Peyer's patch (tissue), 4 donors: ENCODE measurements at regions not wholly inside any gene's neighbourhood (a gene's known extent, or its start where the extent isn't known, plus 50 kb on each side); places are given as distances from the start of the nearest gene placed in this dataset.

ENCODE experiments used
- DNase-seq, 3 donors: peaks; one replicate each; pipeline ENCODE4 v3.0.0-alpha.2; 2017 to 2019
- H3K27ac ChIP-seq, 4 donors: fragments of 200-600 bp; sonication (generic); one replicate each; pipeline ENCODE4 v1.5.1; 2016 to 2019
- H3K27me3 ChIP-seq, 2 donors: fragments of 200-600 bp; sonication (generic); one replicate each; pipeline ENCODE4 v1.5.1; 2019
- H3K36me3 ChIP-seq, 3 donors: fragments of 200-600 bp; sonication (generic); one replicate each; pipeline ENCODE4 v1.5.1; 2016 to 2019
- H3K4me1 ChIP-seq, 4 donors: fragments of 200-600 bp; sonication (generic); one replicate each; pipeline ENCODE4 v1.5.1; 2016 to 2019
- H3K4me3 ChIP-seq, 4 donors: fragments of 200-600 bp; sonication (generic); 1 replicate in 3 of 4; 2 replicates in 1 of 4; pipeline ENCODE4 v1.5.1; 2016 to 2019; ENCODE audit warnings: mild to moderate bottlenecking in 1 of 4
- H3K9me3 ChIP-seq, 4 donors: fragments of 200-600 bp; sonication (generic); one replicate each; pipeline ENCODE4 v1.5.1; 2016 to 2019; ENCODE audit warnings: mild to moderate bottlenecking in 1 of 4
- CTCF ChIP-seq, 6 experiments: fragments of 450-650 bp in 4 of 6; fragments of 200-600 bp in 2 of 6; sonication (generic) in 1 of 6; IDR thresholded peaks; one replicate each; pipeline ENCODE4 v1.5.1; 2017 to 2019; ENCODE audit warnings: antibody characterized with exemption in 6 of 6, mild to moderate bottlenecking in 3 of 6, moderate library complexity in 1 of 6
- POLR2A ChIP-seq, 2 donors: fragments of 450-650 bp; IDR thresholded peaks; one replicate each; pipeline ENCODE4 v1.5.1; 2017; ENCODE audit warnings: antibody characterized with exemption in 2 of 2, mild to moderate bottlenecking in 2 of 2, moderate library complexity in 2 of 2

- Histone ChIP-seq H3K27me3 (no peaks in the 10 kb centered on the region), H3K27ac (no peak overlapping the region), H3K36me3 (no peaks in the 10 kb centered on the region), H3K4me1 (no peaks in the 10 kb centered on the region), H3K4me3 (no peak overlapping the region), H3K9me3 (no peaks in the 10 kb centered on the region)
- no peak for TF ChIP-seq CTCF (IDR thresholded peaks at IDR 0.05)
- no peak for TF ChIP-seq POLR2A (IDR thresholded peaks at IDR 0.05)
- no peak for DNase-seq
Measured at GRCh38 chr6:16840291-16840690, 79.0 kb upstream of the ATXN1 start.

DNA sequence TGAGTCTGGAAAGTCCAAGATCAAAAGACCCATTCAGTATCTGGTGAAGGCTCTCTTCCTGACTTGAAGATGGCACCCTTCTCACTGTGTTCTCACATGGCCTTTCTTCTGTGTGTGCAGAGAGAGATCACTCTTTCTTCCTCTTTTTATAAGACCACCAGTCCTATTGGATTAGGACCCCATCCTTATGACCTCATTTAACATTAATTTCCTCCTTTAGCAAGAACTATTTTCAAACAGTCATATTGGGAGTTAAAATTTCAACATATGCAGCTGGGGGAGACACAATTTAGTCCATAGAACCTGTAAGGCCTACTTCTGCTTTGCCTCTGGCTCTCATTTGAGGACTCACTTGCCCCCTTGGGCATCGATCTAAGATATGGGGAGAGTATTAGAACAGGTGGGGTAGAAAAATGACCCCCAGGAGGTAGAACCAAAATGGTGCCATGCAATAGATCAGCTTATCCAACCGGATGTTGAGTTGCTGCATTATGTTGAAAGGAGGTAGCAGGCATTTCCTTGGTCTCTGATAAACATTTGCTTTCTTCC, 78.4 kb upstream of the ATXN1 start:
- Histone ChIP-seq H3K9me3 (no peaks in the 10 kb centered on the region), H3K4me1 (no peaks in the 10 kb centered on the region), H3K27ac (no peak overlapping the region), H3K4me3 (no peak overlapping the region), H3K36me3 (no peaks in the 10 kb centered on the region), H3K27me3 (no peaks in the 10 kb centered on the region)
- TF ChIP-seq CTCF (IDR thresholded peaks at IDR 0.05) (no peak), POLR2A (IDR thresholded peaks at IDR 0.05) (no peak)
- no peak for DNase-seq

DNA sequence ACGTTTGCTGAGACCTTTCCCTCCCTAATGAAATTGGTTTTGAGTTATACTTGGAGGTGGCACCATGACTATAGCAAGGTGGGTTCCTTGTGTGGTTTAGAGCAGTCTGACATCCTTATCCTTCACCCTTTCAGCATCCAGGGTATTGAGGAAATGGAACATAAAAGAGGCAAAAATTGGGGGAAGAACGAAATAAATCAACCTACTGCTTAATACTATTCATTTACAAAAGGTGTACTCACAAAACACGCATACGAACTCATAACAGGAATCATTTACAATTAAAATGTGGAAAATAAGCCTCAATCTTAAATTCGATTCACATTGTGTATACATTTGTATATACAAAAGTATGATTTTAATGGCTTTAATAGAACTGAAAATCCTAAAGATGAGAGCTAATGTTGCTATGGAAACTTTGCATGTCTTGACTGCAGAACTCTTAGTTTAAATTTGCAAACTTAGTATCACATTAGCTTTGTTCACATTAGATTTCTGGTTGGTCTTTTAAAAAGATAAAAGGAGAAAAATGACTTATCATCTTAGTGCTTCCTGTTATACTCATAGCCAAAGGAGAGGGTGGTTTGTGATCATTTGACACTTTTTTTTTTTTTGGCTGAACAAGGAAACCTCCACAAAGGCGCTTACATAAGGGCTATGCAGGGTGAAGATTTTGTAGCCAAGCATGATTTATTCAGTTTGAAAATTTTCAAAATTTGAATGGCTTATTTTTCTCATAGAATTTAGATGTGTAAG, 76.1 kb upstream of the ATXN1 start:
- Histone ChIP-seq H3K27me3 (no peaks in the 10 kb centered on the region), H3K27ac (no peak overlapping the region), H3K4me1 (no peaks in the 10 kb centered on the region), H3K36me3 (no peaks in the 10 kb centered on the region), H3K4me3 (no peak overlapping the region), H3K9me3 (no peaks in the 10 kb centered on the region)
- TF ChIP-seq CTCF (IDR thresholded peaks at IDR 0.05) (no peak), POLR2A (IDR thresholded peaks at IDR 0.05) (no peak)
- no peak for DNase-seq

- H3K27ac ChIP-seq = peak overlapping the region in 2 of 4 donors; percentile 13 to 55
- no peaks in the 10 kb centered on the region for H3K4me1 ChIP-seq
- H3K27me3 ChIP-seq = no peaks in the 10 kb centered on the region
- H3K36me3 ChIP-seq = no peaks in the 10 kb centered on the region
- no peaks in the 10 kb centered on the region for H3K9me3 ChIP-seq
- H3K4me3 ChIP-seq = peak overlapping the region in 2 of 4 donors; percentile 4 to 35
- no peak for TF ChIP-seq CTCF (IDR thresholded peaks at IDR 0.05)
- TF ChIP-seq POLR2A (IDR thresholded peaks at IDR 0.05) = no peak
- no peak for DNase-seq
Measured at GRCh38 chr6:16836144-16836981, 75.1 kb upstream of the ATXN1 start.

- DNase-seq = no peak
- Histone ChIP-seq H3K27me3 (no peaks in the 10 kb centered on the region), H3K36me3 (no peaks in the 10 kb centered on the region), H3K4me3 (no peak overlapping the region), H3K4me1 (no peaks in the 10 kb centered on the region), H3K9me3 (no peaks in the 10 kb centered on the region), H3K27ac (no peak overlapping the region)
- TF ChIP-seq POLR2A (IDR thresholded peaks at IDR 0.05) (no peak), CTCF (IDR thresholded peaks at IDR 0.05) (no peak)
Measured at GRCh38 chr6:16834242-16834641, 73.0 kb upstream of the ATXN1 start.
